ENCODE measurements at regions not wholly inside any gene's neighbourhood (a gene's known extent, or its start where the extent isn't known, plus 50 kb on each side); places are given as distances from the start of the nearest gene placed in this dataset.

DNA sequence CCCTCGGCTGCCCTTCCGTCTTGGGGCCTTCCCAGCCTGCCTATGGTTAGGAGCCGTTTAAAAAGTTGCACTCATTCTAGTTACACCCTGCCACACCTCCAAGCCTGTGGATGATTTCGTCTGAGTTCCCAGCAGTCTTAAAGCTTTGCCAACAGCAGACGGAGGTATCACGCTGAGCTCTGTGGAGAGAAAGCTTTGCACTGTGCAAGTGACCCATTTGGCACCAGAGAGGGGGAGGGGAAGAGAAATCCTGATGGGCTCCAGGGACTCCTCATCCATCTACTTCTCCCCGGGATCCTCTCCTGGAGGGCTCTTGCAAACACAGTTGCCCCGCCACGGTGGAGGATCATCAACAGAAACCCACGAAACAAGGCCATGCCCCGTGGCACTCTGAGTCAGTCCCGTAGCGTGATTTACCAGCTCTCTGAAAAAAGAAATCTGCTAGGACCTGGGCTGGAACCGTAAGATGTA is 98.8 kb upstream of the CITED2 start:
- TF ChIP-seq, protein P1, sequence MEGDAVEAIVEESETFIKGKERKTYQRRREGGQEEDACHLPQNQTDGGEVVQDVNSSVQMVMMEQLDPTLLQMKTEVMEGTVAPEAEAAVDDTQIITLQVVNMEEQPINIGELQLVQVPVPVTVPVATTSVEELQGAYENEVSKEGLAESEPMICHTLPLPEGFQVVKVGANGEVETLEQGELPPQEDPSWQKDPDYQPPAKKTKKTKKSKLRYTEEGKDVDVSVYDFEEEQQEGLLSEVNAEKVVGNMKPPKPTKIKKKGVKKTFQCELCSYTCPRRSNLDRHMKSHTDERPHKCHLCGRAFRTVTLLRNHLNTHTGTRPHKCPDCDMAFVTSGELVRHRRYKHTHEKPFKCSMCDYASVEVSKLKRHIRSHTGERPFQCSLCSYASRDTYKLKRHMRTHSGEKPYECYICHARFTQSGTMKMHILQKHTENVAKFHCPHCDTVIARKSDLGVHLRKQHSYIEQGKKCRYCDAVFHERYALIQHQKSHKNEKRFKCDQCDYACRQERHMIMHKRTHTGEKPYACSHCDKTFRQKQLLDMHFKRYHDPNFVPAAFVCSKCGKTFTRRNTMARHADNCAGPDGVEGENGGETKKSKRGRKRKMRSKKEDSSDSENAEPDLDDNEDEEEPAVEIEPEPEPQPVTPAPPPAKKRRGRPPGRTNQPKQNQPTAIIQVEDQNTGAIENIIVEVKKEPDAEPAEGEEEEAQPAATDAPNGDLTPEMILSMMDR (conservative IDR thresholded peaks at IDR 0.05 in 1 of 2, IDR thresholded peaks at IDR 0.05 in 1 of 2; ENCODE audit: extremely low read depth in 1 of 2, insufficient read depth in 1 of 2, low read depth in 1 of 2, low read length in 2 of 2), result no peak
- no peak for TF ChIP-seq EZH2 (IDR thresholded peaks at IDR 0.05; ENCODE audit: borderline replicate concordance, low read length)

Data from mammary epithelial cell (primary cell).